Choroid plexus epithelial cell (primary cell): ENCODE measurements at regions not wholly inside any gene's neighbourhood (a gene's known extent, or its start where the extent isn't known, plus 50 kb on each side); places are given as distances from the start of the nearest gene placed in this dataset.
"Not testable (repeated sequence)": the region's sequence is repeated elsewhere in the genome, so short reads cannot be mapped to it uniquely, and the experiment has no call there.

Experiments used
- DNase-seq: peaks from one replicate; pipeline ENCODE4 v3.0.0-alpha.2; 2010; ENCODE audit warnings: low read depth
- H3K4me3 ChIP-seq: 2 replicates; pipeline ENCODE4 v1.5.1; 2011; ENCODE audit warnings: low read depth, mild to moderate bottlenecking, control low read depth, low read length, moderate library complexity
- TF ChIP-seq, protein P1 (sequence below): conservative IDR thresholded peaks from 2 replicates; pipeline ENCODE4 v1.5.1; 2011; ENCODE audit warnings: low read depth, mild to moderate bottlenecking, control low read depth, inconsistent platforms, low read length, moderate library complexity

DNA sequence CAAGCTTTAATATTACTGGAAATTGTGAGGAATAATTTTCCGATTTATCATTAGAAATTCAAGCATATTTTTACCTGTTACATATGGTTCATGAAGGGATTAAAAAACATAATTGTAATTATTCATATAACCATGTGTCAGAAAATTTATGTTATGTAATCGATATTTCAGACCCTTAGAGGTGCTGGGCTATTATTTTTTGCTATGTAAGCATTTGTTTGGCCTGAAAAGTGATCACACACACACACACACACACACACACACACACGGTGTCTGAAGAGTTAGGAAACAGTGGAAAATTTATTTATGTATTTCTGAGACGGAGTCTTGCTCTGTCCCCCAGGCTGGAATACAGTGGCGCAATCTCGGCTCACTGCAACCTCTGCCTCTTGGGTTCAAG is 375.5 kb downstream of the PTH2R start:
- TF ChIP-seq, protein P1, sequence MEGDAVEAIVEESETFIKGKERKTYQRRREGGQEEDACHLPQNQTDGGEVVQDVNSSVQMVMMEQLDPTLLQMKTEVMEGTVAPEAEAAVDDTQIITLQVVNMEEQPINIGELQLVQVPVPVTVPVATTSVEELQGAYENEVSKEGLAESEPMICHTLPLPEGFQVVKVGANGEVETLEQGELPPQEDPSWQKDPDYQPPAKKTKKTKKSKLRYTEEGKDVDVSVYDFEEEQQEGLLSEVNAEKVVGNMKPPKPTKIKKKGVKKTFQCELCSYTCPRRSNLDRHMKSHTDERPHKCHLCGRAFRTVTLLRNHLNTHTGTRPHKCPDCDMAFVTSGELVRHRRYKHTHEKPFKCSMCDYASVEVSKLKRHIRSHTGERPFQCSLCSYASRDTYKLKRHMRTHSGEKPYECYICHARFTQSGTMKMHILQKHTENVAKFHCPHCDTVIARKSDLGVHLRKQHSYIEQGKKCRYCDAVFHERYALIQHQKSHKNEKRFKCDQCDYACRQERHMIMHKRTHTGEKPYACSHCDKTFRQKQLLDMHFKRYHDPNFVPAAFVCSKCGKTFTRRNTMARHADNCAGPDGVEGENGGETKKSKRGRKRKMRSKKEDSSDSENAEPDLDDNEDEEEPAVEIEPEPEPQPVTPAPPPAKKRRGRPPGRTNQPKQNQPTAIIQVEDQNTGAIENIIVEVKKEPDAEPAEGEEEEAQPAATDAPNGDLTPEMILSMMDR, result no peak
- H3K4me3 ChIP-seq, result no peak overlapping the region
- DNase-seq, result no peak

DNA sequence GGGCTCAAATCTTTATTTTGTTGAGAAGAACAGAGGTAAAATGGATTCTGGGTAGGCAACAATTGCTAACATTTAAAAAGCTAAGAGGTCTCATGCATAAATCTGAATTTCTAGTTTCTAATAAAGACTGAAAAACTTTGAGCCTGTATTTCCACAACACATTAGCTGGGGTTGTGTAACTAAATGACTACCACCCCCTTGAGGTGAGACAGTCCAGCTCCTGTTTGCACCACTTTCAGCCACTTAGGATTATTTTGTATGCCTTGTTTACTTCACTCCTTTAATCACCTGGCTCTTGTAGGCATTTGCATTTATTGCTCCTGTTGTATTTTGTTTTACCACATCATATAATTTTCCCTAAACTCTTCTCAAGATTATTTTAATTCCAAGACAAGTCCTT is 376.6 kb downstream of the PTH2R start:
- no peak for DNase-seq
- TF ChIP-seq, protein P1, result no peak
- H3K4me3 ChIP-seq, result no peak overlapping the region

DNA sequence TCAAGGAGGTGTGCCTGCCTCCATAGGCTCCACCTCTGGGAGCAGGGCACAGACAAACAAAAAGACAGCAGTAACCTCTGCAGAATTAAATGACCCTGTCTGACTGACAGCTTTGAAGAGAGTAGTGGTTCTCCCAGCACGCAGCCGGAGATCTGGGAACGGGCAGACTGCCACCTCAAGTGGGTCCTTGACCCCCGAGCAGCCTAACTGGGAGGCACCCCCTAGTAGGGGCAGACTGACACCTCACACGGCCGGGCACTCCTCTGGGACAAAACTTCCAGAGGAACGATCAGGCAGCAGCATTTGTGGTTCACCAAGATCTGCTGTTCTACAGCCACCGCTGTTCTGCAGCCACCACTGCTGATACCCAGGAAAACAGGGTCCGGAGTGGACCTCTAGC is 378.2 kb downstream of the PTH2R start:
- not testable (repeated sequence) for H3K4me3 ChIP-seq, DNase-seq

DNA sequence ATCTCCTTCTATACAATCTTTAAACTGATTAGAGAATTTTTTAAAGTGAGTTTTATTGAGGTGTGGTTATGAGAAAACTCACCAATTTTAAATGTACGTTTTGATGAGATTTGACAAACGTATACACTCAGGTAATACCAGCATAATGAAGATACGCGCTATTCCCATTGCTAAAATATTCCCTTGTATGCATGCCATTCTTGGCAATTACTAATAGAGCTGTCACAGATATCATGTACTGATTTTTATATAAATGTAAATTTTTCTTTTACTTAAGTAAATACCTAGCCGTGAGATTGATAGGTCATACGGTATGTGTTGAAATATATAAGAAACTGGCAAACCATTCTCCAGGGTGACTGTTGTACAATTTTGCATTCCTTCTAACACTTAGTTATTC is 384.7 kb downstream of the PTH2R start:
- DNase-seq, result no peak
- TF ChIP-seq, protein P1, result no peak
- no peak overlapping the region for H3K4me3 ChIP-seq

DNA sequence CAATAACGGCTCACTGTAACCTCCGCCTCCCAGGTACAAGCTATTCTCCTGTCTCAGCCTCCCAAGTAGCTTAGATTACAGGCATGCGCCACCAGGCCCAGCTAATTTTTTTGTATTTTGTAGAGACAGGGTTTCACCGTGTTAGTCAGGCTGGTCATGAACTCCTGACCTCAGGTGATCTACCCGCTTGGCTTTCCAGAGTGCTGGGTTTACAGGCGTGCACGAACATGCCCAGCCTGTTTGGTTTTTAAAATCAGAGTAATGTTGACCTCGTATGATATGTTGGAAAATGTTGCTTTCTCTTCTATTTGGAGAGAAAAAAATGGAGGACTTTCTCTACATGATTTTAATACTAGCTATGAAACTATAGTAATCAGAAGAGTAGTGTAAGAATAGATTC is 386.2 kb downstream of the PTH2R start:
- no peak overlapping the region for H3K4me3 ChIP-seq
- DNase-seq, result no peak
- TF ChIP-seq, protein P1, result no peak

DNA sequence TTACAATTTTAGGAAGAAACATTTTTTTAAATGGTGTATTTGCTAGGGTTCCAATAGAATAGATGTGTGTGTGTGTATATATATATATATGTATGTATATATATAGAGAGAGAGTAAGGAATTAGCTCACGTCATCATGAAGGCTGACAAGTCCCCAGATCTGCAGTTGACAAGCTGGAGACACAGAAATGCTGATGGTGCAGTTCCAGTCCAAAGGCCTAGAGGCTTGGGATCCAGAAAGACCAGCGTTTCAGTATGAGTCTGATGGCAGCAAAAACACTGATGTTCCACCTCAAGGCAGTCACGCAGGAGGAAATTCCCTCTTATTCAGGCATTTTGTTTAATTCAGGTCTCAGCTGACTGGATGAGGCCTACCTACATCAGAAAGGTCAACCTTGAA is 386.8 kb downstream of the PTH2R start:
- TF ChIP-seq, protein P1, result no peak
- DNase-seq, result no peak
- no peak overlapping the region for H3K4me3 ChIP-seq

DNA sequence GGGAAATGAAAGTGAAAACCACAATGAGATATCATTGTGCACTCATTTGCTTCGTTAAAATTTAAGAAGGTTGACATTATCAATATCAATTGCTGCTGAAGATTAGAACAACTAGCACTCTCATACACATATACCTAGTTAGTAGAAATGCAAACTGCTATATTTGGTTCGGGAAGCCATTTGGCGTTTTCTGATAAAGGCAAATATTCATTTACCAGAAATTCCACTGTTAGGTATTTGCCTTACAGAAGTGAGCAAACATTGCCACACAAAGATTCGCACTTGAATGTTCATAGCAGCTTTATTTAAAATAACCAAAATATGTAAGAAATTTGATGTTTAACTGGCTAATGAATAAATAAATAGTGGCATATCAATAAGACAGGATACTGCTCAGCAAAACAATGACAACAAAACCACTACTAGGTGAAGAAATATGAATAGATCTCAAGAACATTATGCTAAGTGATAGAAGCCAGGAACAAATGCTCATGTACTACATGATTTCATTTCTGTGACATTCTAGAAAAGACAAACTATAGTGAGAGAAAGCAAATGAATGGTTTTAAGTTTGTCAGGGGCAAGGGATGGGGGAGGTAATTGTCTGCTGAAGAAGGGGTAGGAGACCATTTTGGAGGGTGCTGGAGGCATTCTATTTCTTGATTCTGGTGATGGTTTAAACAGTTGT is 387.8 kb downstream of the PTH2R start:
- no peak overlapping the region for H3K4me3 ChIP-seq
- TF ChIP-seq, protein P1, result no peak
- DNase-seq, result no peak

DNA sequence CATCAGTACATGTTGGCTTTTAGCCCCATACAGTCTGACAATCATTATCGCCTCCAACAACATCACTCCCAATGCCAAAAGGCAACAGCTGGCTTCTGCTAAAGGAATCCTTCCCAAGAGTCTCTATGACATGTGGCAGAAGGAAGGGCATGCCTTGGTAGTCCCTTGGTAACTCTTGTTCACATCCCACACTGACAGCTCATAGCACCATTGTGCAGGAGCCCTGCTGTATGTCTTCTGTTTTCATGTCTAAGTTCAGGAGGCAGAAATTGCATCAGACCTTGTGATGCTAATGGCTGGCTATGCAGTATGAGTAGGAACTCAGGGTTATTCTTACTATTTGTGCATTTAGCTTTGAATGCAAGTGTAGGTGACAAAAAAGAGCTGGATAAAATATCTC is 392.1 kb downstream of the PTH2R start:
- no peak for DNase-seq
- TF ChIP-seq, protein P1, result no peak
- H3K4me3 ChIP-seq, result no peak overlapping the region
